GM12864 (cell line): ENCODE measurements at regions not wholly inside any gene's neighbourhood (a gene's known extent, or its start where the extent isn't known, plus 50 kb on each side); places are given as distances from the start of the nearest gene placed in this dataset.
"Not testable (repeated sequence)": the region's sequence is repeated elsewhere in the genome, so short reads cannot be mapped to it uniquely, and the experiment has no call there.

Experiments
- DNase-seq: peaks from one replicate; pipeline ENCODE4 v3.0.0-alpha.2; 2011; ENCODE audit warnings: low read depth
- H3K4me3 ChIP-seq: 2 replicates; pipeline ENCODE4 v1.5.1; 2011; ENCODE audit warnings: mild to moderate bottlenecking, low read depth, low read length, control low read depth
- TF ChIP-seq, protein P1 (sequence below): IDR thresholded peaks from 2 replicates; pipeline ENCODE4 v1.5.1; 2011; ENCODE audit warnings: low read depth, mild to moderate bottlenecking, moderate library complexity, low read length, control low read depth, inconsistent platforms; ENCODE audit errors: missing control alignments

DNA sequence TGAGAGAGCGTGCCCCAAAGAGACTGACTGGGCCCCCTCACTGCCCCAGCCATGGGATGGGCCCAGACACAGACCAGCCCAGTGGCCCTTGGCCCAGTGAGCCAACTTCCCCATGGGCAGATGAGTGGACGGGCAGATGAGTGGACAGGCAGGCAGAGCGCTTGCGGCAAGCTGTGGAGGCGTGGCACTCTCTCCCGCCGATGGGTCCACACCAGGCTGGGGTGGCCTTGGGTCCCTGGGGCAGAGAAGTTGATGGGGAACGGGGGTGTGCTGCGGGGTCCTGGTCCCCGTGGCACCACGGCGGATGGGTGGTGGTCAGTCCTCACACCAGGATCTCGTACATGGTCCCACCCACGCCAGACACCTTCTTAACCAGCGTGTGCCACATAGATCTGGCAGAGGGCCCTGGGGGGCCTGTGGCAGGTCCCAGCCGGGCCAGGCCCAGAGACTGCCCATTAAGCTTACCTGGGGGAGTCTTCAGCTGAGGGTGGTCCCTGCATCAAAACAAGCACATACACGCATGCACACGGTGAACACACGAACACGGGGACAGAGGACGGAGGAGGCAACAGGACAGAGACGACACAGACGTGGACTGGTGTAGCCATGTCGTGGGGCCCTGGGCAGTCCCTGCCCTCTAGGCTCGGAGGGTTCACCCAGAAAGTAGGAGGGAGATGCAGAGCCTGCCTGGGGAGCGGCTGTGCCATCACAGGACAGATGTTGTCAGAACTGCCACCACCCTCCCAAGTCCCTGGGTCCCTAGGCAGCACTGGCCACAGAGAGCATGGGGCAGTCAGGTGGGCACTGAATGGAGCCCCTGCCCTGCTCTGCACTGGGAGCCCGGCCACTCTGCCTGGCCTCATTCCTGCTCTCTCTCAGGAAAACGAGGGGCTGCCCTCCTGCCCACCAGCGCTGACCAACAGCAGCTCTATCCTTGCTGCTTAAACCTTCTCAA is 182.2 kb downstream of the IGLL1 start:
- no peak overlapping the region for H3K4me3 ChIP-seq
- no peak for DNase-seq
- TF ChIP-seq, protein P1, sequence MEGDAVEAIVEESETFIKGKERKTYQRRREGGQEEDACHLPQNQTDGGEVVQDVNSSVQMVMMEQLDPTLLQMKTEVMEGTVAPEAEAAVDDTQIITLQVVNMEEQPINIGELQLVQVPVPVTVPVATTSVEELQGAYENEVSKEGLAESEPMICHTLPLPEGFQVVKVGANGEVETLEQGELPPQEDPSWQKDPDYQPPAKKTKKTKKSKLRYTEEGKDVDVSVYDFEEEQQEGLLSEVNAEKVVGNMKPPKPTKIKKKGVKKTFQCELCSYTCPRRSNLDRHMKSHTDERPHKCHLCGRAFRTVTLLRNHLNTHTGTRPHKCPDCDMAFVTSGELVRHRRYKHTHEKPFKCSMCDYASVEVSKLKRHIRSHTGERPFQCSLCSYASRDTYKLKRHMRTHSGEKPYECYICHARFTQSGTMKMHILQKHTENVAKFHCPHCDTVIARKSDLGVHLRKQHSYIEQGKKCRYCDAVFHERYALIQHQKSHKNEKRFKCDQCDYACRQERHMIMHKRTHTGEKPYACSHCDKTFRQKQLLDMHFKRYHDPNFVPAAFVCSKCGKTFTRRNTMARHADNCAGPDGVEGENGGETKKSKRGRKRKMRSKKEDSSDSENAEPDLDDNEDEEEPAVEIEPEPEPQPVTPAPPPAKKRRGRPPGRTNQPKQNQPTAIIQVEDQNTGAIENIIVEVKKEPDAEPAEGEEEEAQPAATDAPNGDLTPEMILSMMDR = no peak

DNA sequence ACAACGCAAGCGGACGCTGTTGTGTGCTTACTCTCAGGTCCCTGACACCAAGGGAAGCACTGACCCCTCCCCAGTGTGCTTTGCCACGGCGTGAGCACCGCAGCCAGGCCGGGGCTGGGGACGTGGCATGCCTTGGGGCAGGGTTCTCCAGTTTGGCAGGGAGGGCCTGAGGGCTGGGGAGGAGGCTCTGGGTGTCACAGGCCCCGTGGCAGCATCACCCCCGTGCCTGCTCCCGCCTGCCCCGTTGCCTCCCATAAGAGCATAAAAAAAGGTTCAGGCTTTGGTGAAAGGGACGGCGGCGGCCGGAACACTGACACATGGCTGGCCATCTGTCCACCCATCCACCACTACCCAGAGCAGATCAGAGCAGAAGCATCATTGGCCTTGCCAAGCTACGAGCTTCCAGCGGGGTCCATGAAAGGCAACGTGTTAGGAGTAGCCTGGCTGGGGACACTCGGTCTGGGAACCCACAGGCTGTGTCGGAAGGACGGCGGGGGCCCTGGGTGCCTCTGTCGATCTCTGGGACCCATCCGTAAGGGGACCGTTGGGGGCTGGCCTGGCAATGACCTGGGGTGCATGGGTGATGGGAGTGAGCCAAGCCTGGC is 183.0 kb downstream of the IGLL1 start:
- no peak for DNase-seq
- no peak overlapping the region for H3K4me3 ChIP-seq
- TF ChIP-seq, protein P1 = no peak

DNA sequence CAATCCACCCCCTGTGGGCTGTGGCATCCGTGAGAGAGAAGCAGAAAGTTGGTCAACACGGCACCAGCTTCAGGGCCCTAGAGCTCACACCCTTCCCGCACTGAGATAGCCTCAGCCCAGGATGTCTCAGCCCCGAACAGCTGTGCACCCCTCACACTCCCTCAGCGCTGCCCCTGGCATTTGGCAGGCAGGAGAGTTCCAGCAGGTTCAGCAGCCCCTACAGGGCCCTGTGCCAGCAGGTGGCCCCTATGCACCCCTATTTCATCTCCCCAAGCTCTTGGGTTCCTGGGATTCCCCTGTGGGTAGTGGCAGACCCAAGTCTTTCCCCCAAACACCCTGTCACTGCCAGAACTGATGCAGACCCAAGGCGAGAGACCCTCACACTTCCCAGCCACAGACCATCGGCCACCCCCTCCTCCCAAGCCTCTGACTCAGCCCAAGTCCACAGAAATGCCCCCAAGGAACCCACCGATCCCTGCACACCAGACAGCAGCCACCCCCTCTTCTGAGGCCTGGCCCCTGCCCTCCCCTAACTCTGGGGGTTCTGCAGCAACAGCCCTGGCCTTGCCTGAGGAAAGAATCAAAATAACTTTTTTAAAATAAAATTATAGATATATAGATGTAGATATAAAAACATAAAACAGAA is 183.6 kb downstream of the IGLL1 start:
- TF ChIP-seq, protein P1 = no peak

DNA sequence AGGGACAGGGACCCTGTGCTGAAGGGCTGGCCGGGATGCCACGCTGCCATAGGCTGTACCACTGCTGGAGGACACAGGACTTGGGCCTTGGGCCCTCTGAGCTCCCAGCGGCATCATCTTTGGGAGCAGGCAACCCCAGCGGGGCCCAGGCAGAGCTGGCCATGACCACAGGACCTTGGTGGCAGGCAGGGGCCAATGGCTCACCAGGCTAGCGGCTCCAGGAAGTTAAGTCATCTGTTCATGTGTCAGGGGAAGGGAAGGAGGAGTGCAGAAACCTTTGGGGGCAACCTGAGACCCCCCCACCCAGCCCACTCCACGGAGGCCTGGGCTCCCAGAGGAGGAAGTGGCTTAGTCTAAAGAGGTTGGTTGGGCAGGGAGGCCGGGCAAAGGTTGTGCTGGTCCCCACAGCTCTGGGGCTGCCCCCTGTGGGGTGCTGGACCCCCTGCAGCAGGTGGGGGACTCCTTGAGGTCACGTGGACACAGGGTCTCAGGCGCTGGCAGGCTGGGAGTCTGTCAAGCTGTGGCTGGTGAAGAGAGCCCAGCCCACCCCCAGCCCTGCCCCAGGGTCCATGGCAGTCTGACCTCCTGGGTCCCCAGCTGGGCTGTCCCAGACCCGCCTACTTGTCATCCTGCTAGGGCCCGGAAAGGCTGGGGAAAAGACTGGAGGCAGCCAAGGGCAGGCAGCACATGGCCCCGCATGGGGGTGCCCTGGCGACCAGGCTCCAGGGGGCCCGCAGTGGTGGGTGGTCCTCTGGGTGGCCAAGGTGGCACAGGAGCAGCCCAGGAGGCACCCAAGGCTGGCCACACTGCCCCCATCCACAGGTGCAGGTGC is 184.3 kb downstream of the IGLL1 start:
- TF ChIP-seq, protein P1 = no peak
- DNase-seq = no peak
- H3K4me3 ChIP-seq = no peak overlapping the region

More for the DNA sequence above, 183.6 kb downstream of the IGLL1 start:
- no peak overlapping the region for H3K4me3 ChIP-seq
- no peak for DNase-seq

DNA sequence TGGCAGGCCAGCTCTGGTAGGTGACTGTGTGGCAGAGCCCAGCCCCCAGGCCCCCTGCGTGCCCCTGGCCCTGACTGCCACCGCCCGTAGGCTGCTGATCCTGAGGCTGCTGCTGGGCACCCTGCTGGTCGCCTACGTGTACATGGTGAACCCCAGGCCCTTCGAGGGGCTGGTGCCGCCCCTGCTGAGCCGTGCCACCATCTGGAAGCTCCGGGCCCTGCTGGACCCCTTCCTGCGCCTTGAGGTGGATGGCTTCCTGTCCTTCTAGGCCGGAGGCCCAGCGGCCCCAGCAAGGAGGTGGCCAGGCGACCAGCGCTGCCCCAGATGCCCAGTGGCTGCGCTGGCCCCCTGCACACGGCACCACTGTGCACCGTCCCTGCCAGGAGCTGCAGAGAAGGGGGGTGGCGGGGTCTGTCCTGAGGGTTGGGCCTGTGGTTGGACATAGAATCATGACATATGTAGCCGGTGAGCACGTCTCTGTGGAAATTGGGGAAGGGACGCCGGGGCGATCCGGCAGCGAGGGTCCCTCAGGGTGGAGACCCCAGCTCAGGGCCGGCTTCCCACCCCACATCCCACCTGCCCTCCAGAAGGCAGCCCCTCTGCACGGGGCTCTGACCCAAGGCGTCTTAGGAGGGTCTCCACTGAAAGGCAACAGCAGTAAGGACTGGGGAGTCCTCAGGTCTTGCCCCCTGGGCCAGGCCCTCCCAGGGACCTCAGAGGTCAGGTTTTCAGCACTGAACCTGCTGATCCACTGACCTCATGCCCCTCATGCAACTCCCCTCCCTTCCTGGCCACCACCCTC is 185.4 kb downstream of the IGLL1 start:
- H3K4me3 ChIP-seq = no peak overlapping the region
- TF ChIP-seq, protein P1 = no peak
- no peak for DNase-seq

DNA sequence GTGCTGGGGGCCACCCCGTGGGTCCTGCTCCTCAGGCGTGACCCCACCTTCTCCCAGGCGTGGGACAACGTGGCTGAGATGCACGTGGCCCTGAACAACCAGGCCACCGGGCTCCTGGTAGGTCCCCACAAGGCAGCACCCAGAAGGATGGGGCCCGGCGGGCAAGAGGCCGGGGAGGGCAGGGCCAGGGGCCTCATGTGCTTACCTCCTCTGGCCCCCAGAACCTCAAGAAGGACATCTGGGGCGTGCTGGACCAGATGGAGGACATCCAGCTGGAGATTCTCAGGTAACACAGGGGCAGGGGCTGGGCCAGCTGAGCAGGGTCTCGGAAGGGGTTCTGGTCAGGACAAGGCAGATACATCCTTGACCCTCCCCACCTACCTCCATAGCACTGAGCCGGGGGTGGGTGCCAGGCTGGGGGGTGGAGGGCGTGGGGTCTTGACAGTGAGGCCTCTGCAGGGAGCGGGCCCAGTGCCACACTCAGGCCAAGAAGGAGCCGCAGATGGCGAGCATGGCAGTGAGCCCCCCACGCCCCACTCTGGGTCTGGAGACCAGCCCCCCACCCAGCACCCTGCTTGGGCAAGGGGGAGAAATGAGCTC is 186.3 kb downstream of the IGLL1 start:
- no peak for DNase-seq
- TF ChIP-seq, protein P1 = no peak
- H3K4me3 ChIP-seq = no peak overlapping the region

DNA sequence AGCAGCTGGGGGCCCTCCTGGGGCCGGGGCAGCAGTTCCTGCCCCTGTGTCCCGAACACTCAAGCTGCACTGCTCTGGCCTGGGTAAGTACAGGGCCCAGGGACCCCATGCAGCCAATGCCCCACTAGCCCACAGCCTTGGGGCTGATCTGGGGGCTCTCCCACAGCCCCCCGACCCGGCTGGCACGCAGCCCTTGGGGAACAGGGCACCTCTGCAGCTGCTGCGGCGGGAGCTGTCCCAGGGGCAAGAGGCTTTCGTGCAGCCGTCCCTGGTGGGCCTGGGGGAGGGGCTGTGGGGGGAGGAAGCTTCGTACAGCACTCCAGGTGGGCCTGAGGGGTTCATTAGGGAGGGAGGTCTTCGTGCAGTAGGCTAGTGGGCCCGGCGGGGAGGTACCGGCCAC is 186.9 kb downstream of the IGLL1 start:
- DNase-seq, H3K4me3 ChIP-seq: not testable (repeated sequence)
